Mesothelial cell of epicardium (in vitro differentiated cells): ENCODE measurements at regions not wholly inside any gene's neighbourhood (a gene's known extent, or its start where the extent isn't known, plus 50 kb on each side); places are given as distances from the start of the nearest gene placed in this dataset.

Experiments
- DNase-seq, 2 experiments: peaks; one replicate each; pipeline ENCODE4 v3.0.0; 2021; ENCODE audit warnings: low spot score in 2 of 2; ENCODE audit not compliant: unreplicated experiment in 2 of 2
- H3K27ac Mint-ChIP-seq: 2 replicates; pipeline ENCODE4 v1.8.0; 2021; ENCODE audit warnings: mixed read lengths
- H3K27me3 Mint-ChIP-seq: 2 replicates; pipeline ENCODE4 v1.8.0; 2021; ENCODE audit warnings: low read depth, mixed read lengths
- H3K36me3 Mint-ChIP-seq: 2 replicates; pipeline ENCODE4 v1.8.0; 2021; ENCODE audit warnings: mixed read lengths
- H3K4me1 Mint-ChIP-seq: 2 replicates; pipeline ENCODE4 v1.8.0; 2021; ENCODE audit warnings: mixed read lengths
- H3K4me3 Mint-ChIP-seq: 2 replicates; pipeline ENCODE4 v1.8.0; 2021; ENCODE audit warnings: mild to moderate bottlenecking, moderate library complexity, mixed read lengths
- H3K9me3 Mint-ChIP-seq: 2 replicates; pipeline ENCODE4 v1.8.0; 2021; ENCODE audit warnings: mixed read lengths
- CTCF ChIP-seq: fragments of 200-600 bp; sonication (generic); IDR thresholded peaks from one replicate; pipeline ENCODE4 v1.5.0; 2021; ENCODE audit warnings: antibody characterized with exemption; ENCODE audit not compliant: unreplicated experiment

DNA sequence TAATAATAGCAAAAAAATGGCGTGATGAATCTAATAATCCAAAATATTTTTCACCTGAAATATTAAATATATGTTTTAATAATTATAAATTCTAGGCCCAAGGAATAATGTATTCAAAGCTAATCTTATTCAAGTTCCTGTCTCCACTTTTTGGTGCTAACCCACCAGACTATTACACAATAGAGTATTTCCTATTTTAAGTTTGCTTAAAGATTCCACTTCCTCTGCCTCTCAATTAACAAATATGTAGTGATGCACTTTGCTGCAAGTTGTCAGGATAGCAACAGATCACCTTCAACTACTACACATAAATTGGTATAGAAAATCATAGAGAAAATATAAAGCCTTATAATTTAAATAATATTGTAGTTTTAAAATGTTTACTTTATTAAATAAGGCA lies 467.5 kb downstream of the C3orf38 start:
- no peak overlapping the region for H3K4me3 Mint-ChIP-seq
- H3K27me3 Mint-ChIP-seq, result no peaks in the 10 kb centered on the region
- H3K36me3 Mint-ChIP-seq, result no peaks in the 10 kb centered on the region
- H3K9me3 Mint-ChIP-seq, result no peaks in the 10 kb centered on the region
- H3K27ac Mint-ChIP-seq, result no peak overlapping the region
- no peak for TF ChIP-seq CTCF
- no peak for DNase-seq
- H3K4me1 Mint-ChIP-seq, result peaks cover 25% of the 10 kb centered on the region

DNA sequence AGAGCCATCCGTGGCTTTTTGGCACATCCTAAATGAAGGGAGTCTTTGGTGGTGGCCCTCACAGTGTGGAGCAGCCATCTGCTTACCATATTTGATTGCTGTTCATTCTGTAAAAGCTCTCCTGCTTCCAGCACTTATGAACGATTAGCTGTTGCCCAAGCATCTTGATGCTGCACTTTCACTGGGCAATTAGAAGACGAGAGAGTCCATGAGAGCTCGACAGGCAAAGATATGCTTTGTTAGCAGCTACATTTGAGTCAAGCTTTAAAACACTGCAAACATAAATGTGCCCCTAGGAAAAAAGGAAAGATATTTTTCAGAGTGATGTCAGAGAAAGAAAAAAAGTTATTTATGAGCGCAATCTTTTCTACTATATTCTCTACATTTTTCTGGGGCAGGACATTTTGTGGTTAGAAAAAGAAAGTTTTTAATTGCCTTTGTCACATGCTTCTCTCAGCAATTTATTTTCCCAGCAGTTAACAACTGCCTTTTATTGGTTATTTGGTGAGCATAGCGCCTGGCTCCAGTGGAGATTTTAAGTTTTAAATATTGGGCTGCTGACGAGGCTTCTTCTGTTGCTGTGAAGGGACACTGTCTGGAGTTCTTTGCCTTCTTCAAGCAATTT lies 468.4 kb downstream of the C3orf38 start:
- TF ChIP-seq CTCF, result no peak
- Mint-ChIP-seq H3K4me3 (no peak overlapping the region), H3K27ac (no peak overlapping the region), H3K36me3 (no peaks in the 10 kb centered on the region), H3K9me3 (no peaks in the 10 kb centered on the region), H3K4me1 (peaks cover 18% of the 10 kb centered on the region), H3K27me3 (no peaks in the 10 kb centered on the region)
- DNase-seq, result no peak

DNA sequence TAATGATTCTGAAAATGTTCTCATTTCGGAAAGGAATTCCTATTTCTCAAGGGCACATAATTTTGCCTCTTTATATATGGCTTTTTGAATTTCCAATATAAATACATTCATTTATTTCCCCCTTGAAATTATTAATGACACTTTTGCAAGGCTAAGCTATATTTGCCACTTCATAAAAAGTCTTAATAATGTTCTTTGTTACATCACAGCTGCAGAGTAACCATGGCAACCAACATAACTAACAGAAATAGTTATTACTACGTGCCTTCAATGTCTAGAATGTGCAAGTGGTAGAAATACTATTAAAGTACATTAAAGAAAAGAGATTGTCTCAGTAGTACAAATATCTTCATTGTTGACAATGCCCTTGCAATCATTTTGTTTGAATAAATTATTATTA lies 471.8 kb downstream of the C3orf38 start:
- DNase-seq, result no peak
- Mint-ChIP-seq H3K4me3 (no peak overlapping the region), H3K9me3 (no peaks in the 10 kb centered on the region), H3K27me3 (no peaks in the 10 kb centered on the region), H3K4me1 (peaks cover 12% of the 10 kb centered on the region), H3K36me3 (no peaks in the 10 kb centered on the region), H3K27ac (no peak overlapping the region)
- no peak for TF ChIP-seq CTCF

- H3K27me3 Mint-ChIP-seq, result no peaks in the 10 kb centered on the region
- no peak for TF ChIP-seq CTCF
- no peaks in the 10 kb centered on the region for H3K9me3 Mint-ChIP-seq
- H3K27ac Mint-ChIP-seq, result no peak overlapping the region
- no peak overlapping the region for H3K4me3 Mint-ChIP-seq
- H3K4me1 Mint-ChIP-seq, result peaks cover 2% of the 10 kb centered on the region
- H3K36me3 Mint-ChIP-seq, result no peaks in the 10 kb centered on the region
- DNase-seq, result no peak
Measured at GRCh38 chr3:88623709-88624108, 473.9 kb downstream of the C3orf38 start.

DNA sequence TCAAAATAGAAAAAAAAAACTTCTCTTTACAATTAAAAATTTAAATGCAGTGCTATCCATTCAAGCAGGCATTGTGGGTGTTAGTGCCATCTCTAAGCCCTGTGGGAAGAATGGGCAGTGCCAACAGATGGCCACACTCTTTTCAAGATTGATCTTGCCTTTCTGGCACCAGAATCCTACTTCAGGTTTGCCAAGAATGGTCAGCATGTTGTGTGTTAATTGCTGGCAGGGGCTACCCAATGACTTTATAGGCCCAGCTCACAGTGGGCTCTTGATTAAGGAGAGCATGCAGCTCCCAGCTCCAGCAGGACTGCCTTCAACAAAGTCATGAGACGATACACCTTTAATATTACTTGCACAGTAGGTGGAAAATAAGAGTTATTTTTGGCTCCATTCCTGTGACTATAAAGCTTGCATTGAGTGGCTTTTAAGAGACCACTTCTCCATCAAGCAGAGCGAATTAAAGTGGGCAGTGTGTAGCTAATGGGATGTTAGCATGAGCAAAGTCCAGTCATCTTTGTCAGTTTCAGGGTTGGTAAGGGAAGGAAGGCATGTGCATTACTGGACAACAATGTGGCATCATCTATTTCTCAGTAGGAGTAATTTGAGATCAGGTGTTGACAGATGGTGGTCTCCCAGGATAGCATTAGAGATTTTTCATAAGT lies 476.8 kb downstream of the C3orf38 start:
- Mint-ChIP-seq H3K36me3 (no peaks in the 10 kb centered on the region), H3K4me3 (no peak overlapping the region), H3K9me3 (no peaks in the 10 kb centered on the region), H3K27ac (no peak overlapping the region), H3K27me3 (no peaks in the 10 kb centered on the region), H3K4me1 (peaks cover 2% of the 10 kb centered on the region)
- no peak for TF ChIP-seq CTCF
- no peak for DNase-seq
